Esophagus muscularis mucosa (tissue), 3 donors: ENCODE measurements at regions not wholly inside any gene's neighbourhood (a gene's known extent, or its start where the extent isn't known, plus 50 kb on each side); places are given as distances from the start of the nearest gene placed in this dataset.

Experiments used
- CTCF ChIP-seq, 3 experiments: fragments of 200-600 bp in 2 of 3; fragments of 450-650 bp in 1 of 3; sonication (generic) in 2 of 3; IDR thresholded peaks; one replicate each; pipeline ENCODE4 v1.5.1; 2017 to 2019; ENCODE audit warnings: antibody characterized with exemption in 3 of 3, mild to moderate bottlenecking in 2 of 3, moderate library complexity in 1 of 3
- POLR2A ChIP-seq: fragments of 450-650 bp; IDR thresholded peaks from one replicate; pipeline ENCODE4 v1.6.1; 2017; ENCODE audit warnings: antibody characterized with exemption, moderate library complexity, mild to moderate bottlenecking, low read depth
- POLR2AphosphoS5 ChIP-seq, 2 donors: sonication (generic); formaldehyde crosslinking; IDR thresholded peaks; one replicate each; pipeline ENCODE4 v1.6.1; 2017; ENCODE audit warnings: antibody characterized with exemption in 2 of 2

GRCh38 chr15:31953478-31953877 lies 76.8 kb upstream of the CHRNA7 start:
- no peak for TF ChIP-seq CTCF (IDR thresholded peaks at IDR 0.05)
- no peak for TF ChIP-seq POLR2A
- no peak for TF ChIP-seq POLR2AphosphoS5 (IDR thresholded peaks at IDR 0.05)
